H9 (cell line): ENCODE measurements at regions not wholly inside any gene's neighbourhood (a gene's known extent, or its start where the extent isn't known, plus 50 kb on each side); places are given as distances from the start of the nearest gene placed in this dataset.

Experiments
- DNase-seq: peaks from one replicate; pipeline ENCODE4 v3.0.0-alpha.2; 2017
- H2AFZ ChIP-seq: one replicate; pipeline ENCODE4 v1.6.1; 2013; ENCODE audit warnings: mild to moderate bottlenecking, low read length, control low read depth, moderate library complexity
- H2AK5ac ChIP-seq: 2 replicates; pipeline ENCODE4 v1.6.1; 2013; ENCODE audit warnings: low read length, control low read depth, mixed read lengths; ENCODE audit not compliant: insufficient read length
- H2BK120ac ChIP-seq: one replicate; pipeline ENCODE4 v1.6.1; 2013; ENCODE audit warnings: low read depth, mild to moderate bottlenecking, low read length, control low read depth, inconsistent platforms; ENCODE audit not compliant: poor library complexity, severe bottlenecking
- H2BK12ac ChIP-seq: 2 replicates; pipeline ENCODE4 v1.6.1; 2013; ENCODE audit warnings: low read length, control low read depth, mixed read lengths, low read depth; ENCODE audit not compliant: insufficient read length
- H2BK15ac ChIP-seq: 2 replicates; pipeline ENCODE4 v1.6.1; 2013; ENCODE audit warnings: low read depth, low read length, control low read depth
- H2BK20ac ChIP-seq: one replicate; pipeline ENCODE4 v1.6.1; 2013; ENCODE audit warnings: low read depth, mild to moderate bottlenecking, low read length, control low read depth, inconsistent platforms; ENCODE audit not compliant: poor library complexity, severe bottlenecking
- H2BK5ac ChIP-seq: 2 replicates; pipeline ENCODE4 v1.6.1; 2013; ENCODE audit warnings: low read length, control low read depth, mixed read lengths; ENCODE audit not compliant: insufficient read length
- H3K14ac ChIP-seq: 2 replicates; pipeline ENCODE4 v1.6.1; 2013; ENCODE audit warnings: low read length, control low read depth; ENCODE audit not compliant: insufficient read depth
- H3K18ac ChIP-seq: 2 replicates; pipeline ENCODE4 v1.6.1; 2013; ENCODE audit warnings: low read depth, mild to moderate bottlenecking, mixed read lengths, low read length, control low read depth; ENCODE audit not compliant: insufficient read length
- H3K23ac ChIP-seq: 2 replicates; pipeline ENCODE4 v1.6.1; 2013; ENCODE audit warnings: low read length, control low read depth, mixed read lengths, low read depth; ENCODE audit not compliant: insufficient read length
- H3K23me2 ChIP-seq: 2 replicates; pipeline ENCODE4 v1.6.1; 2013; ENCODE audit warnings: low read depth, mild to moderate bottlenecking, mixed read lengths, low read length, control low read depth; ENCODE audit not compliant: insufficient read length, poor library complexity, severe bottlenecking
- H3K27ac ChIP-seq: 2 replicates; pipeline ENCODE4 v1.5.1; 2013; ENCODE audit warnings: low read length, control low read depth, mixed read lengths, low read depth; ENCODE audit not compliant: insufficient read length
- H3K27me3 ChIP-seq: 2 replicates; pipeline ENCODE4 v1.6.1; 2013; ENCODE audit warnings: low read length, control low read depth, inconsistent platforms; ENCODE audit not compliant: insufficient read depth
- H3K4ac ChIP-seq: 2 replicates; pipeline ENCODE4 v1.6.1; 2013; ENCODE audit warnings: low read depth, mild to moderate bottlenecking, control low read depth, inconsistent platforms, low read length, moderate library complexity
- H3K4me1 ChIP-seq: 2 replicates; pipeline ENCODE4 v1.6.1; 2013; ENCODE audit warnings: low read length, control low read depth, inconsistent platforms; ENCODE audit not compliant: insufficient read depth
- H3K4me2 ChIP-seq: 2 replicates; pipeline ENCODE4 v1.6.1; 2013; ENCODE audit warnings: low read length, control low read depth, mixed read lengths; ENCODE audit not compliant: insufficient read length, insufficient read depth
- H3K56ac ChIP-seq: 2 replicates; pipeline ENCODE4 v1.6.1; 2013; ENCODE audit warnings: low read depth, mild to moderate bottlenecking, mixed read lengths, low read length, control low read depth; ENCODE audit not compliant: insufficient read length
- H3K79me1 ChIP-seq: 2 replicates; pipeline ENCODE4 v1.6.1; 2013; ENCODE audit warnings: low read depth, mild to moderate bottlenecking, moderate library complexity, low read length, control low read depth, inconsistent platforms; ENCODE audit not compliant: insufficient read depth, poor library complexity, severe bottlenecking
- H3K79me2 ChIP-seq: 2 replicates; pipeline ENCODE4 v1.6.1; 2013; ENCODE audit warnings: low read length, control low read depth, inconsistent platforms; ENCODE audit not compliant: insufficient read depth
- H3K9ac ChIP-seq: 2 replicates; pipeline ENCODE4 v1.6.1; 2013; ENCODE audit warnings: low read length, control low read depth, mixed read lengths; ENCODE audit not compliant: insufficient read length; ENCODE audit errors: extremely low read depth
- H3K9me3 ChIP-seq: one replicate; pipeline ENCODE4 v1.6.1; 2013; ENCODE audit warnings: low read depth, low read length, inconsistent platforms; ENCODE audit not compliant: control insufficient read depth
- H3T11ph ChIP-seq: one replicate; pipeline ENCODE4 v1.6.1; 2013; ENCODE audit warnings: mild to moderate bottlenecking, low read length, control low read depth, inconsistent platforms
- H4K20me1 ChIP-seq: one replicate; pipeline ENCODE4 v1.6.1; 2013; ENCODE audit not compliant: control insufficient read depth, insufficient read length, insufficient read depth
- H4K5ac ChIP-seq: 2 replicates; pipeline ENCODE4 v1.6.1; 2013; ENCODE audit warnings: low read depth, mild to moderate bottlenecking, mixed read lengths, low read length, control low read depth; ENCODE audit not compliant: insufficient read length
- H4K8ac ChIP-seq: replicated peaks from 2 replicates; pipeline ENCODE4 v1.6.1; 2013; ENCODE audit warnings: low read length, control low read depth, mixed read lengths, low read depth; ENCODE audit not compliant: insufficient read length
- H4K91ac ChIP-seq: 2 replicates; pipeline ENCODE4 v1.6.1; 2013; ENCODE audit warnings: low read depth, mild to moderate bottlenecking, moderate library complexity, mixed read lengths, low read length, control low read depth; ENCODE audit not compliant: insufficient read length
- H3K27ac Mint-ChIP-seq, 3 experiments: 2 replicates in 2 of 3; 3 replicates in 1 of 3; pipeline ENCODE4 v1.8.0; 2020 to 2021; ENCODE audit warnings: mixed read lengths in 3 of 3, mild to moderate bottlenecking in 1 of 3, moderate library complexity in 1 of 3
- H3K27me3 Mint-ChIP-seq: 2 replicates; pipeline ENCODE4 v1.8.0; 2021; ENCODE audit warnings: low read depth, mild to moderate bottlenecking, moderate library complexity, mixed read lengths
- H3K36me3 Mint-ChIP-seq, 3 experiments: 2 replicates in 2 of 3; 3 replicates in 1 of 3; pipeline ENCODE4 v1.8.0; 2020 to 2021; ENCODE audit warnings: low read depth in 3 of 3, mixed read lengths in 3 of 3; ENCODE audit not compliant: insufficient read depth in 1 of 3
- H3K4me1 Mint-ChIP-seq, 2 experiments: 2 replicates each; pipeline ENCODE4 v1.8.0; 2020; ENCODE audit warnings: mixed read lengths in 2 of 2
- H3K4me3 Mint-ChIP-seq, 2 experiments: 2 replicates in 1 of 2; 3 replicates in 1 of 2; pipeline ENCODE4 v1.8.0; 2020 to 2021; ENCODE audit warnings: mild to moderate bottlenecking in 2 of 2, mixed read lengths in 2 of 2, moderate library complexity in 1 of 2
- H3K9me3 Mint-ChIP-seq, 2 experiments: 2 replicates in 1 of 2; 3 replicates in 1 of 2; pipeline ENCODE4 v1.8.0; 2020; ENCODE audit warnings: mild to moderate bottlenecking in 2 of 2, mixed read lengths in 2 of 2, moderate library complexity in 1 of 2
- WGBS: extraction: QIAGEN DNeasy Blood & Tissue Kit; methylation state at CpG from one replicate; pipeline ENCODE4 v1.1.7; 2013; ENCODE audit warnings: missing lambda C conversion rate, low lambda C conversion rate, mixed read lengths; ENCODE audit not compliant: insufficient read length; ENCODE audit errors: extremely low coverage; 5-methylcytosine and 5-hydroxymethylcytosine counted together
- TF ChIP-seq, protein P1 (sequence below): fragments of 200-600 bp; sonication (generic); conservative IDR thresholded peaks from 3 replicates; pipeline ENCODE4 v1.8.0; 2021; ENCODE audit warnings: antibody characterized with exemption, mild to moderate bottlenecking

GRCh38 chr4:128543696-128544095, 256.1 kb upstream of the PGRMC2 start:
- Histone ChIP-seq H3K27ac (no peak overlapping the region), H3K14ac (no peak overlapping the region), H3K23me2 (no peaks in the 10 kb centered on the region), H4K91ac (no peak overlapping the region), H4K5ac (no peak overlapping the region), H3K4me1 (no peaks in the 10 kb centered on the region), H3K9ac (no peak overlapping the region), H2BK20ac (no peak overlapping the region), H2BK15ac (no peak overlapping the region), H4K20me1 (no peaks in the 10 kb centered on the region), H3K27me3 (no peaks in the 10 kb centered on the region), H3K4me2 (no peak overlapping the region), H3K79me2 (no peaks in the 10 kb centered on the region), H2BK5ac (no peak overlapping the region), H3K18ac (no peak overlapping the region), H3K9me3 (no peaks in the 10 kb centered on the region), H2AK5ac (no peak overlapping the region), H3T11ph (no peak overlapping the region), H3K4ac (no peak overlapping the region), H3K23ac (no peak overlapping the region), H4K8ac (no peak overlapping the region), H3K79me1 (no peaks in the 10 kb centered on the region), H2BK120ac (no peak overlapping the region), H2BK12ac (no peak overlapping the region), H2AFZ (no peak overlapping the region), H3K56ac (no peak overlapping the region)
- no peak for DNase-seq
- Mint-ChIP-seq H3K4me1 (no peaks in the 10 kb centered on the region), H3K27me3 (no peaks in the 10 kb centered on the region; the same call in 1 of the 2 replicates), H3K27ac (no peak overlapping the region), H3K36me3 (no peaks in the 10 kb centered on the region), H3K4me3 (no peak overlapping the region), H3K9me3 (no peaks in the 10 kb centered on the region)
- no CpG with 5 or more reads among the region's 6 CpGs for WGBS
- TF ChIP-seq, protein P1, sequence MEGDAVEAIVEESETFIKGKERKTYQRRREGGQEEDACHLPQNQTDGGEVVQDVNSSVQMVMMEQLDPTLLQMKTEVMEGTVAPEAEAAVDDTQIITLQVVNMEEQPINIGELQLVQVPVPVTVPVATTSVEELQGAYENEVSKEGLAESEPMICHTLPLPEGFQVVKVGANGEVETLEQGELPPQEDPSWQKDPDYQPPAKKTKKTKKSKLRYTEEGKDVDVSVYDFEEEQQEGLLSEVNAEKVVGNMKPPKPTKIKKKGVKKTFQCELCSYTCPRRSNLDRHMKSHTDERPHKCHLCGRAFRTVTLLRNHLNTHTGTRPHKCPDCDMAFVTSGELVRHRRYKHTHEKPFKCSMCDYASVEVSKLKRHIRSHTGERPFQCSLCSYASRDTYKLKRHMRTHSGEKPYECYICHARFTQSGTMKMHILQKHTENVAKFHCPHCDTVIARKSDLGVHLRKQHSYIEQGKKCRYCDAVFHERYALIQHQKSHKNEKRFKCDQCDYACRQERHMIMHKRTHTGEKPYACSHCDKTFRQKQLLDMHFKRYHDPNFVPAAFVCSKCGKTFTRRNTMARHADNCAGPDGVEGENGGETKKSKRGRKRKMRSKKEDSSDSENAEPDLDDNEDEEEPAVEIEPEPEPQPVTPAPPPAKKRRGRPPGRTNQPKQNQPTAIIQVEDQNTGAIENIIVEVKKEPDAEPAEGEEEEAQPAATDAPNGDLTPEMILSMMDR = no peak
